ENCODE measurements at regions not wholly inside any gene's neighbourhood (a gene's known extent, or its start where the extent isn't known, plus 50 kb on each side); places are given as distances from the start of the nearest gene placed in this dataset.
"Not testable (repeated sequence)": the region's sequence is repeated elsewhere in the genome, so short reads cannot be mapped to it uniquely, and the experiment has no call there.

GRCh38 chr6:16947375-16948015 lies 154.4 kb upstream of the STMND1 start:
- no peak for DNase-seq

GRCh38 chr6:16944596-16944995 lies 157.3 kb upstream of the STMND1 start:
- DNase-seq: no peak

GRCh38 chr6:16939839-16940238 lies 162.0 kb upstream of the STMND1 start:
- no peak for DNase-seq

- DNase-seq: no peak
These were observed 162.5 kb upstream of the STMND1 start for GRCh38 chr6:16939351-16939750.

- no peak for DNase-seq
These were observed 165.0 kb upstream of the STMND1 start for GRCh38 chr6:16936893-16937292.

GRCh38 chr6:16933961-16934360 lies 167.9 kb upstream of the STMND1 start:
- DNase-seq: no peak

- DNase-seq: no peak
These were observed 168.3 kb upstream of the STMND1 start for GRCh38 chr6:16933532-16933931.

- DNase-seq: no peak
These were observed 168.9 kb upstream of the STMND1 start for GRCh38 chr6:16932920-16933319.

- not testable (repeated sequence) for DNase-seq
These were observed 169.8 kb upstream of the ATXN1 start for GRCh38 chr6:16931079-16931478.

- DNase-seq: no peak
These were observed 169.2 kb upstream of the ATXN1 start for GRCh38 chr6:16930432-16930831.

GRCh38 chr6:16929809-16930208 lies 168.5 kb upstream of the ATXN1 start:
- DNase-seq: no peak

GRCh38 chr6:16928387-16928786 lies 167.1 kb upstream of the ATXN1 start:
- no peak for DNase-seq

- DNase-seq: no peak
These were observed 165.9 kb upstream of the ATXN1 start for GRCh38 chr6:16927205-16927604.

GRCh38 chr6:16925461-16925860 lies 164.2 kb upstream of the ATXN1 start:
- DNase-seq: no peak

- no peak for DNase-seq
These were observed 161.0 kb upstream of the ATXN1 start for GRCh38 chr6:16922282-16922681.

GRCh38 chr6:16921399-16922110 lies 160.3 kb upstream of the ATXN1 start:
- no peak for DNase-seq

GRCh38 chr6:16918586-16918985 lies 157.3 kb upstream of the ATXN1 start:
- no peak for DNase-seq

GRCh38 chr6:16914184-16914583 lies 152.9 kb upstream of the ATXN1 start:
- DNase-seq: no peak

GRCh38 chr6:16912756-16913155 lies 151.5 kb upstream of the ATXN1 start:
- no peak for DNase-seq

GRCh38 chr6:16911088-16911487 lies 149.8 kb upstream of the ATXN1 start:
- DNase-seq: no peak

- no peak for DNase-seq
These were observed 148.5 kb upstream of the ATXN1 start for GRCh38 chr6:16909658-16910360.

- DNase-seq: no peak
These were observed 146.7 kb upstream of the ATXN1 start for GRCh38 chr6:16907991-16908390.

- no peak for DNase-seq
These were observed 143.7 kb upstream of the ATXN1 start for GRCh38 chr6:16904957-16905356.

GRCh38 chr6:16903470-16903869 lies 142.2 kb upstream of the ATXN1 start:
- DNase-seq: no peak

All from stimulated activated CD4-positive, alpha-beta T cell treated with anti-CD3 and anti-CD28 coated beads, Interleukin-4, amount 100 ng/mL, for 1 hour (primary cell).